ENCODE measurements at regions not wholly inside any gene's neighbourhood (a gene's known extent, or its start where the extent isn't known, plus 50 kb on each side); places are given as distances from the start of the nearest gene placed in this dataset.

- TF ChIP-seq, protein P1, sequence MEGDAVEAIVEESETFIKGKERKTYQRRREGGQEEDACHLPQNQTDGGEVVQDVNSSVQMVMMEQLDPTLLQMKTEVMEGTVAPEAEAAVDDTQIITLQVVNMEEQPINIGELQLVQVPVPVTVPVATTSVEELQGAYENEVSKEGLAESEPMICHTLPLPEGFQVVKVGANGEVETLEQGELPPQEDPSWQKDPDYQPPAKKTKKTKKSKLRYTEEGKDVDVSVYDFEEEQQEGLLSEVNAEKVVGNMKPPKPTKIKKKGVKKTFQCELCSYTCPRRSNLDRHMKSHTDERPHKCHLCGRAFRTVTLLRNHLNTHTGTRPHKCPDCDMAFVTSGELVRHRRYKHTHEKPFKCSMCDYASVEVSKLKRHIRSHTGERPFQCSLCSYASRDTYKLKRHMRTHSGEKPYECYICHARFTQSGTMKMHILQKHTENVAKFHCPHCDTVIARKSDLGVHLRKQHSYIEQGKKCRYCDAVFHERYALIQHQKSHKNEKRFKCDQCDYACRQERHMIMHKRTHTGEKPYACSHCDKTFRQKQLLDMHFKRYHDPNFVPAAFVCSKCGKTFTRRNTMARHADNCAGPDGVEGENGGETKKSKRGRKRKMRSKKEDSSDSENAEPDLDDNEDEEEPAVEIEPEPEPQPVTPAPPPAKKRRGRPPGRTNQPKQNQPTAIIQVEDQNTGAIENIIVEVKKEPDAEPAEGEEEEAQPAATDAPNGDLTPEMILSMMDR (IDR thresholded peaks at IDR 0.05) = no peak
- TF ChIP-seq EZH2 (IDR thresholded peaks at IDR 0.05; ENCODE audit: borderline replicate concordance, insufficient read depth, low read depth, low read length, poor library complexity, severe bottlenecking) = no peak
Observed at GRCh38 chrX:129125122-129125914, 398.0 kb downstream of the SMARCA1 start.
